Hepatocyte (in vitro differentiated cells): ENCODE measurements at regions not wholly inside any gene's neighbourhood (a gene's known extent, or its start where the extent isn't known, plus 50 kb on each side); places are given as distances from the start of the nearest gene placed in this dataset.

Source experiments
- DNase-seq: peaks from one replicate; pipeline ENCODE4 v3.0.0-alpha.2; 2016; ENCODE audit warnings: low spot score
- H2AFZ ChIP-seq: fragments of 200-600 bp; sonication (generic); 2 replicates; pipeline ENCODE4 v1.6.0; 2016; ENCODE audit warnings: antibody characterized with exemption, mild to moderate bottlenecking
- H3K27ac ChIP-seq: fragments of 200-600 bp; sonication (generic); 2 replicates; pipeline ENCODE4 v1.5.1; 2016; ENCODE audit warnings: mild to moderate bottlenecking
- H3K27me3 ChIP-seq: fragments of 200-600 bp; sonication (generic); 2 replicates; pipeline ENCODE4 v1.6.1; 2016
- H3K36me3 ChIP-seq: fragments of 200-600 bp; sonication (generic); replicated peaks from 2 replicates; pipeline ENCODE4 v1.5.1; 2016; ENCODE audit warnings: low read depth; ENCODE audit not compliant: insufficient read depth
- H3K4me1 ChIP-seq: fragments of 200-600 bp; sonication (generic); 2 replicates; pipeline ENCODE4 v1.5.1; 2016; ENCODE audit warnings: mild to moderate bottlenecking, moderate library complexity; ENCODE audit not compliant: insufficient read depth
- H3K4me2 ChIP-seq: fragments of 200-600 bp; sonication (generic); 2 replicates; pipeline ENCODE4 v1.6.0; 2016
- H3K4me3 ChIP-seq: fragments of 200-600 bp; sonication (generic); 2 replicates; pipeline ENCODE4 v1.5.1; 2016; ENCODE audit warnings: mild to moderate bottlenecking
- H3K79me2 ChIP-seq: fragments of 200-600 bp; sonication (generic); 2 replicates; pipeline ENCODE4 v1.6.0; 2017; ENCODE audit warnings: mild to moderate bottlenecking
- H3K9me2 ChIP-seq: fragments of 200-600 bp; sonication (generic); replicated peaks from 2 replicates; pipeline ENCODE4 v1.6.0; 2017; ENCODE audit warnings: mild to moderate bottlenecking; ENCODE audit not compliant: insufficient read depth
- H3K9me3 ChIP-seq: fragments of 200-600 bp; sonication (generic); 2 replicates; pipeline ENCODE4 v1.5.1; 2016; ENCODE audit warnings: low read depth, mild to moderate bottlenecking
- H4K20me1 ChIP-seq: fragments of 200-600 bp; sonication (generic); 2 replicates; pipeline ENCODE4 v1.6.0; 2016; ENCODE audit warnings: mild to moderate bottlenecking; ENCODE audit not compliant: insufficient read depth, poor library complexity, severe bottlenecking
- EZH2 ChIP-seq: fragments of 200-600 bp; sonication (generic); IDR thresholded peaks from 2 replicates; pipeline ENCODE4 v1.6.1; 2016; ENCODE audit warnings: antibody characterized with exemption, mild to moderate bottlenecking, borderline replicate concordance
- EZH2phosphoT487 ChIP-seq: fragments of 200-600 bp; sonication (generic); IDR thresholded peaks from one replicate; pipeline ENCODE4 v1.6.1; 2018; ENCODE audit warnings: antibody characterized with exemption, mild to moderate bottlenecking, low read depth, moderate library complexity; ENCODE audit not compliant: unreplicated experiment, severe bottlenecking
- WGBS: methylation state at CpG from one replicate; pipeline ENCODE4 v1.1.6; 2016; ENCODE audit warnings: low lambda C conversion rate; ENCODE audit errors: missing lambda C conversion rate; 5-methylcytosine and 5-hydroxymethylcytosine counted together
- TF ChIP-seq, protein P1 (sequence below): fragments of 200-600 bp; sonication (generic); IDR thresholded peaks from 2 replicates; pipeline ENCODE4 v1.5.1; 2016; ENCODE audit warnings: antibody characterized with exemption, mild to moderate bottlenecking; ENCODE audit not compliant: poor library complexity

DNA sequence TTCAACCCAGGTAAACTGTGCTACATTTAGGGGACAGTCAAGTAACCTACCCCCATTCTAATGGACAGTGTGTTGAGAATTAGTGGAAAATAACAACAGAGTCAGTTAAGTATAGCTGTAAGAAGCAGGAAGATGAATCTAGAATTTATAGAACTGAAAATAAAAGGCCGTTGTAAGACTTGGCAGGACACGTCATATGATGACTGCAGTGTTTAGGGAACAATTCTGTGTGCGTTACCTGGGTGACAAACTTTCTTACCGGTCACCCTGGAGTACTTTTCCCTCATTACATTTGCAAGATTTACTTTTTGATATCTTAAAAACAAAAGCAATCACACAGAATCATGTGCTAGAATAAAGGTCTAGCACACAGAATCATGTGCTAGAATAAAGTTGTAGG, 536.3 kb upstream of the ZNF717 start:
- Histone ChIP-seq H3K27ac (no peak overlapping the region), H3K4me3 (no peak overlapping the region), H3K9me3 (no peaks in the 10 kb centered on the region), H3K9me2 (no peaks in the 10 kb centered on the region), H3K36me3 (no peaks in the 10 kb centered on the region), H3K79me2 (no peaks in the 10 kb centered on the region), H3K27me3 (no peaks in the 10 kb centered on the region), H2AFZ (no peak overlapping the region), H3K4me2 (no peak overlapping the region), H4K20me1 (no peaks in the 10 kb centered on the region), H3K4me1 (no peaks in the 10 kb centered on the region)
- TF ChIP-seq, protein P1, sequence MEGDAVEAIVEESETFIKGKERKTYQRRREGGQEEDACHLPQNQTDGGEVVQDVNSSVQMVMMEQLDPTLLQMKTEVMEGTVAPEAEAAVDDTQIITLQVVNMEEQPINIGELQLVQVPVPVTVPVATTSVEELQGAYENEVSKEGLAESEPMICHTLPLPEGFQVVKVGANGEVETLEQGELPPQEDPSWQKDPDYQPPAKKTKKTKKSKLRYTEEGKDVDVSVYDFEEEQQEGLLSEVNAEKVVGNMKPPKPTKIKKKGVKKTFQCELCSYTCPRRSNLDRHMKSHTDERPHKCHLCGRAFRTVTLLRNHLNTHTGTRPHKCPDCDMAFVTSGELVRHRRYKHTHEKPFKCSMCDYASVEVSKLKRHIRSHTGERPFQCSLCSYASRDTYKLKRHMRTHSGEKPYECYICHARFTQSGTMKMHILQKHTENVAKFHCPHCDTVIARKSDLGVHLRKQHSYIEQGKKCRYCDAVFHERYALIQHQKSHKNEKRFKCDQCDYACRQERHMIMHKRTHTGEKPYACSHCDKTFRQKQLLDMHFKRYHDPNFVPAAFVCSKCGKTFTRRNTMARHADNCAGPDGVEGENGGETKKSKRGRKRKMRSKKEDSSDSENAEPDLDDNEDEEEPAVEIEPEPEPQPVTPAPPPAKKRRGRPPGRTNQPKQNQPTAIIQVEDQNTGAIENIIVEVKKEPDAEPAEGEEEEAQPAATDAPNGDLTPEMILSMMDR, result no peak
- TF ChIP-seq EZH2 (no peak), EZH2phosphoT487 (no peak)
- WGBS, result 87% methylated on average over 4 of the region's 4 CpGs
- DNase-seq, result no peak

DNA sequence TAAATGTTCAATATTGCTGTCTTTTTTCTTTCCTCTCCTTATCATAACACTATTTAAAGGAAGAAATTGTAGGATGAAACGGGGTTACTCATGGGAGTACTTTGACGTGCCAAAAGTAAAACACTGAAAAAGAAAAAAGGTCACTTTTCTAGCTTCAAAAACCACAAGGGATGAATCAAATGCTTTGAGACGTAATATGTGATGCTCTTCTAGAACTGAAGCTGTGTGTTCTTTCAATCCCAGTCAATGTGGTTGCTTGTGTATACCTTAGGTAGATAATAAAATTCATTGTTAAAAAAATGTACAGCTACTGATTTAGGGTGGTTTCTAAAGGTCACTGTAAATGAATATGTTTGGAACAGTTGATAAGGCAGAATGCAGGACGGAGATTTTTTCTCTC, 538.8 kb upstream of the ZNF717 start:
- no peak overlapping the region for H3K4me3 ChIP-seq
- H2AFZ ChIP-seq, result no peak overlapping the region
- no peaks in the 10 kb centered on the region for H3K9me3 ChIP-seq
- WGBS, result 87% methylated on average over 4 of the region's 4 CpGs
- H3K27me3 ChIP-seq, result no peaks in the 10 kb centered on the region
- no peaks in the 10 kb centered on the region for H3K36me3 ChIP-seq
- no peaks in the 10 kb centered on the region for H4K20me1 ChIP-seq
- no peaks in the 10 kb centered on the region for H3K9me2 ChIP-seq
- H3K4me2 ChIP-seq, result no peak overlapping the region
- no peak overlapping the region for H3K27ac ChIP-seq
- no peak for TF ChIP-seq EZH2
- TF ChIP-seq EZH2phosphoT487, result no peak
- TF ChIP-seq, protein P1, result no peak
- no peaks in the 10 kb centered on the region for H3K79me2 ChIP-seq
- no peak for DNase-seq
- H3K4me1 ChIP-seq, result no peaks in the 10 kb centered on the region

DNA sequence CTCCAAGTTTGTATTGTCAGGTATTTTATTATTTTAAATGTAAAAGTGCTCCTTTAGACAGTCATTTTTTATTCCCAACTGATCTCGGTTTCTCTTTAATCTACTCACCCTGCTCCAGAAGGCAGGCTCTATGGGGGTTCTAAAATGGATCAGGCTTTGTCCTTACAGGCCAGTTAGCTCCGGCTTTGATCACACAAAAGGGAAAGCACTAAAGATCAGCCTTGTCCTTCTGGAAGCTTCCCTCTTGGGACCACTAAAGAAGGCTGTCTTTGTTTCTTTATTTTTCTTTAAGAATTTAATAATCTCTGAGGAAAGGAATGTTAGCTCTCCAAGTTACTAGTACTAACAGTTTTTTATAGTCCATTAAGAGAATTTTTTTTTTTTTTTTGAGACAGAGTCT, 560.5 kb upstream of the ZNF717 start:
- Histone ChIP-seq H3K79me2 (no peaks in the 10 kb centered on the region), H2AFZ (no peak overlapping the region), H3K36me3 (no peaks in the 10 kb centered on the region), H3K4me2 (no peak overlapping the region), H3K9me2 (no peaks in the 10 kb centered on the region), H3K27ac (no peak overlapping the region), H4K20me1 (no peaks in the 10 kb centered on the region), H3K4me1 (no peaks in the 10 kb centered on the region), H3K4me3 (no peak overlapping the region), H3K9me3 (no peaks in the 10 kb centered on the region), H3K27me3 (no peaks in the 10 kb centered on the region)
- DNase-seq, result no peak
- TF ChIP-seq EZH2phosphoT487 (no peak), EZH2 (no peak)
- TF ChIP-seq, protein P1, result no peak
- 73% methylated on average over 2 of the region's 2 CpGs for WGBS

DNA sequence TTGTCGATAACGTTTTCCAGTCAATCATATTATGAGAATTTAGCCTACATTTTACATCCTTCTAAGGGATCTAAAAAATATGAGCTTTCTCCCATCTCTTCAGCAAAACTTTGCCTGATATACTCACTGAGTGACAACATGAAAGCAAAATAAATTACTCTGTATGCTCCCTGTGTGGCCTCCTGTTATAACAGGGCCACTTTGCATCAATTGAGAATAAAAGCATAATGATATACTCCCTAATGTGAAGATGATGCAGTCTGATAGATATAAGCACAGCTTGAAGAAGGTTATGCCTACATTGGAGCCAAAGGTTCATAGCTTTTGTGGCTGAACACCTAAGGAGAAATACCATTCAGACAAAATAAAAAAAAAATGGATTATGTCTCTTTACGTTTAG, 561.3 kb upstream of the ZNF717 start:
- 87% methylated on average over 3 of the region's 3 CpGs for WGBS
- no peaks in the 10 kb centered on the region for H4K20me1 ChIP-seq

More for the DNA sequence above, 561.3 kb upstream of the ZNF717 start:
- no peak for DNase-seq
- H3K79me2 ChIP-seq, result no peaks in the 10 kb centered on the region
- no peak overlapping the region for H3K4me3 ChIP-seq
- H3K27ac ChIP-seq, result no peak overlapping the region
- H3K4me1 ChIP-seq, result no peaks in the 10 kb centered on the region
- no peaks in the 10 kb centered on the region for H3K9me3 ChIP-seq
- no peaks in the 10 kb centered on the region for H3K36me3 ChIP-seq
- H2AFZ ChIP-seq, result no peak overlapping the region
- H3K27me3 ChIP-seq, result no peaks in the 10 kb centered on the region
- H3K4me2 ChIP-seq, result no peak overlapping the region
- no peak for TF ChIP-seq EZH2phosphoT487
- TF ChIP-seq, protein P1, result no peak
- TF ChIP-seq EZH2, result no peak
- no peaks in the 10 kb centered on the region for H3K9me2 ChIP-seq
